Endothelial cell of umbilical vein (primary cell): ENCODE measurements at regions not wholly inside any gene's neighbourhood (a gene's known extent, or its start where the extent isn't known, plus 50 kb on each side); places are given as distances from the start of the nearest gene placed in this dataset.

ENCODE experiments used
- EZH2 ChIP-seq: IDR thresholded peaks from 2 replicates; pipeline ENCODE4 v1.6.1; 2012; ENCODE audit warnings: borderline replicate concordance, low read depth, mild to moderate bottlenecking, moderate library complexity, low read length, inconsistent platforms; ENCODE audit not compliant: severe bottlenecking
- FOS ChIP-seq: IDR thresholded peaks from 2 replicates; pipeline ENCODE4 v1.6.1; 2011; ENCODE audit warnings: mild to moderate bottlenecking, low read length, moderate library complexity, borderline replicate concordance; ENCODE audit not compliant: insufficient read depth
- GATA2 ChIP-seq: IDR thresholded peaks from 2 replicates; pipeline ENCODE4 v1.7.0; 2011; ENCODE audit warnings: low read depth, mild to moderate bottlenecking, moderate library complexity, mixed read lengths, low read length; ENCODE audit not compliant: insufficient read length, insufficient read depth
- JUN ChIP-seq: IDR thresholded peaks from 2 replicates; pipeline ENCODE4 v1.6.1; 2011; ENCODE audit warnings: borderline replicate concordance, low read depth; ENCODE audit not compliant: insufficient read length, insufficient read depth
- MYC ChIP-seq: IDR thresholded peaks from one replicate; pipeline ENCODE4 v1.6.1; 2011; ENCODE audit warnings: mild to moderate bottlenecking, low read depth, low read length
- POLR2A ChIP-seq: IDR thresholded peaks from 2 replicates; pipeline ENCODE4 v1.6.1; 2012; ENCODE audit warnings: low read depth, mild to moderate bottlenecking, control low read depth, low read length
- POLR2AphosphoS5 ChIP-seq: IDR thresholded peaks from 2 replicates; pipeline ENCODE4 v1.6.1; 2012; ENCODE audit warnings: low read depth, mild to moderate bottlenecking, control low read depth, low read length, moderate library complexity; ENCODE audit not compliant: insufficient read depth
- TF ChIP-seq, protein P1 (sequence below), 2 donors: IDR thresholded peaks; 1 replicate in 1 of 2; 2 replicates in 1 of 2; pipeline ENCODE4 v1.5.1; 2011; ENCODE audit warnings: low read length in 2 of 2, mild to moderate bottlenecking in 2 of 2, moderate library complexity in 2 of 2, control low read depth in 1 of 2, inconsistent platforms in 1 of 2, low read depth in 1 of 2; ENCODE audit not compliant: insufficient read depth in 1 of 2; ENCODE audit errors: extremely low read depth in 1 of 2
- TF ChIP-seq, protein P2 (sequence below): IDR thresholded peaks from 2 replicates; pipeline ENCODE4 v1.6.1; 2011; ENCODE audit not compliant: insufficient read depth, insufficient read length

GRCh38 chr15:101543431-101543830 lies 53.9 kb upstream of the PCSK6 start:
- TF ChIP-seq, protein P1, sequence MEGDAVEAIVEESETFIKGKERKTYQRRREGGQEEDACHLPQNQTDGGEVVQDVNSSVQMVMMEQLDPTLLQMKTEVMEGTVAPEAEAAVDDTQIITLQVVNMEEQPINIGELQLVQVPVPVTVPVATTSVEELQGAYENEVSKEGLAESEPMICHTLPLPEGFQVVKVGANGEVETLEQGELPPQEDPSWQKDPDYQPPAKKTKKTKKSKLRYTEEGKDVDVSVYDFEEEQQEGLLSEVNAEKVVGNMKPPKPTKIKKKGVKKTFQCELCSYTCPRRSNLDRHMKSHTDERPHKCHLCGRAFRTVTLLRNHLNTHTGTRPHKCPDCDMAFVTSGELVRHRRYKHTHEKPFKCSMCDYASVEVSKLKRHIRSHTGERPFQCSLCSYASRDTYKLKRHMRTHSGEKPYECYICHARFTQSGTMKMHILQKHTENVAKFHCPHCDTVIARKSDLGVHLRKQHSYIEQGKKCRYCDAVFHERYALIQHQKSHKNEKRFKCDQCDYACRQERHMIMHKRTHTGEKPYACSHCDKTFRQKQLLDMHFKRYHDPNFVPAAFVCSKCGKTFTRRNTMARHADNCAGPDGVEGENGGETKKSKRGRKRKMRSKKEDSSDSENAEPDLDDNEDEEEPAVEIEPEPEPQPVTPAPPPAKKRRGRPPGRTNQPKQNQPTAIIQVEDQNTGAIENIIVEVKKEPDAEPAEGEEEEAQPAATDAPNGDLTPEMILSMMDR (IDR thresholded peaks at IDR 0.05; ENCODE audit: extremely low read depth in 1 of 2, insufficient read depth in 1 of 2, low read depth in 1 of 2, low read length in 2 of 2), result no peak
- TF ChIP-seq POLR2A (no peak), EZH2 (no peak), POLR2AphosphoS5 (no peak), MYC (no peak), FOS (no peak), GATA2 (no peak), JUN (no peak)
- TF ChIP-seq, protein P2, sequence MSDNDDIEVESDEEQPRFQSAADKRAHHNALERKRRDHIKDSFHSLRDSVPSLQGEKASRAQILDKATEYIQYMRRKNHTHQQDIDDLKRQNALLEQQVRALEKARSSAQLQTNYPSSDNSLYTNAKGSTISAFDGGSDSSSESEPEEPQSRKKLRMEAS, result no peak
